Keratinocyte (primary cell): ENCODE measurements at regions not wholly inside any gene's neighbourhood (a gene's known extent, or its start where the extent isn't known, plus 50 kb on each side); places are given as distances from the start of the nearest gene placed in this dataset.

Source experiments
- DNase-seq: peaks from one replicate; pipeline ENCODE4 v3.0.0-alpha.2; 2011; ENCODE audit warnings: low read depth, missing footprints, low spot score
- FAIRE-seq: peaks from 2 replicates; lab custom pipeline; 2011; peaks lifted over from hg19 to GRCh38; lab: Jason Lieb, UNC
- H2AFZ ChIP-seq: 2 replicates; pipeline ENCODE4 v1.6.0; 2012; ENCODE audit warnings: low read length, control low read depth, inconsistent platforms; ENCODE audit not compliant: control insufficient read depth
- H3K27ac ChIP-seq: 2 replicates; pipeline ENCODE4 v1.5.1; 2011; ENCODE audit warnings: low read length; ENCODE audit not compliant: control insufficient read depth, insufficient read depth
- H3K27me3 ChIP-seq: 3 replicates; pipeline ENCODE4 v1.6.0; 2011; ENCODE audit warnings: low read length; ENCODE audit not compliant: control insufficient read depth, insufficient read depth; ENCODE audit errors: extremely low read depth
- H3K36me3 ChIP-seq, 2 experiments: 2 replicates in 1 of 2; 3 replicates in 1 of 2; pipeline ENCODE4 v1.5.1; 2011; ENCODE audit warnings: low read length in 2 of 2, mild to moderate bottlenecking in 1 of 2; ENCODE audit not compliant: control insufficient read depth in 2 of 2, insufficient read depth in 2 of 2; ENCODE audit errors: extremely low read depth in 1 of 2
- H3K4me1 ChIP-seq: 3 replicates; pipeline ENCODE4 v1.5.1; 2011; ENCODE audit warnings: low read length; ENCODE audit not compliant: control insufficient read depth, insufficient read depth; ENCODE audit errors: extremely low read depth
- H3K4me2 ChIP-seq: 3 replicates; pipeline ENCODE4 v1.6.0; 2011; ENCODE audit warnings: low read depth, low read length; ENCODE audit not compliant: control insufficient read depth, insufficient read depth; ENCODE audit errors: extremely low read depth
- H3K4me3 ChIP-seq, 3 experiments: fragments of 200-600 bp in 1 of 3; sonication (generic) in 1 of 3; 2 replicates in 2 of 3; 3 replicates in 1 of 3; pipeline ENCODE4 v1.5.1; 2011 to 2016; ENCODE audit warnings: low read length in 3 of 3, mild to moderate bottlenecking in 3 of 3, control low read depth in 2 of 3, inconsistent platforms in 1 of 3, low read depth in 1 of 3, mixed read lengths in 1 of 3, mixed run types in 1 of 3, moderate library complexity in 1 of 3; ENCODE audit not compliant: control insufficient read depth in 2 of 3, insufficient read depth in 2 of 3; ENCODE audit errors: extremely low read depth in 1 of 3
- H3K79me2 ChIP-seq: 2 replicates; pipeline ENCODE4 v1.6.0; 2012; ENCODE audit warnings: low read length; ENCODE audit not compliant: control insufficient read depth, insufficient read depth
- H3K9ac ChIP-seq: 3 replicates; pipeline ENCODE4 v1.6.0; 2011; ENCODE audit warnings: low read length; ENCODE audit not compliant: control insufficient read depth, insufficient read depth; ENCODE audit errors: extremely low read depth
- H3K9me1 ChIP-seq: 3 replicates; pipeline ENCODE4 v1.6.0; 2011; ENCODE audit warnings: low read length; ENCODE audit not compliant: control insufficient read depth, insufficient read depth; ENCODE audit errors: extremely low read depth
- H3K9me3 ChIP-seq: 2 replicates; pipeline ENCODE4 v1.5.1; 2012; ENCODE audit warnings: low read depth, low read length; ENCODE audit not compliant: control insufficient read depth
- H4K20me1 ChIP-seq: 3 replicates; pipeline ENCODE4 v1.6.0; 2011; ENCODE audit warnings: low read length; ENCODE audit not compliant: control insufficient read depth, insufficient read depth; ENCODE audit errors: extremely low read depth
- EZH2 ChIP-seq: IDR thresholded peaks from one replicate; pipeline ENCODE4 v1.6.1; 2012; ENCODE audit warnings: inconsistent platforms, mild to moderate bottlenecking, low read length, moderate library complexity
- dilution Hi-C: fragments of 300-500 bp; cut with MboI; formaldehyde crosslinking; loops from one replicate; pipeline ENCODE4 v1.7.0; 2020; ENCODE audit warnings: low sequenced_read_pairs; ENCODE audit not compliant: extremely low pct_ligation_motif_present
- TF ChIP-seq, protein P1 (sequence below), 3 experiments: IDR thresholded peaks in 1 of 3; conservative IDR thresholded peaks in 1 of 3; optimal IDR thresholded peaks in 1 of 3; 2 replicates in 2 of 3; 3 replicates in 1 of 3; pipeline versions ENCODE3 to v1.5.1; 2011; ENCODE audit warnings: low read length in 3 of 3, mild to moderate bottlenecking in 3 of 3, moderate library complexity in 2 of 3, control low read depth in 1 of 3, inconsistent platforms in 1 of 3; ENCODE audit not compliant: insufficient read depth in 2 of 3; ENCODE audit errors: extremely low read depth in 1 of 3

DNA sequence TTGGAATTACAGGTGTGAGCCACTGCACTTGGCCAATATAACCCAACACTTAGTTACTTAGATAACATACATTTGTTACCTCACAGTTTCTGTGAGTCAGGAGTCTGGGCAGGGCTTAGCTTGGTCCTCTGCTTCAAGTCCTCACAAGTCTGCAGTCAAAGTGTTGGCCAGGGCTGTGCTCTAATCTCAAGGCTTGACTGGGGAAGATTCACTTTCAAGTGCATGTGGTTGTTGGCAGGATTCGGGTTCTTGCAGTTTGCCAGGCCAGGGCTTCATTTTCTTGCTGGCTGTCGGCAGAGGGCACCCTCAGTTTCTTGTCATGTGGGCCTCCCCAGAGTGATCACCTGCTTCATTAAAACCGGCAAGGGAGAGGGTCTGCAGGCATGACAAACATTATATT is 103.7 kb downstream of the SLC4A3 start:
- no peaks in the 10 kb centered on the region for H3K79me2 ChIP-seq
- no peak for FAIRE-seq
- DNase-seq: no peak
- H3K4me3 ChIP-seq: no peak overlapping the region
- H3K36me3 ChIP-seq: no peaks in the 10 kb centered on the region
- H3K9me3 ChIP-seq: peaks cover 6% of the 10 kb centered on the region
- H3K9me1 ChIP-seq: no peaks in the 10 kb centered on the region
- no peaks in the 10 kb centered on the region for H3K27me3 ChIP-seq
- H4K20me1 ChIP-seq: no peaks in the 10 kb centered on the region
- H3K4me2 ChIP-seq: no peak overlapping the region
- peaks cover 7% of the 10 kb centered on the region for H3K4me1 ChIP-seq
- TF ChIP-seq EZH2: no peak
- TF ChIP-seq, protein P1, sequence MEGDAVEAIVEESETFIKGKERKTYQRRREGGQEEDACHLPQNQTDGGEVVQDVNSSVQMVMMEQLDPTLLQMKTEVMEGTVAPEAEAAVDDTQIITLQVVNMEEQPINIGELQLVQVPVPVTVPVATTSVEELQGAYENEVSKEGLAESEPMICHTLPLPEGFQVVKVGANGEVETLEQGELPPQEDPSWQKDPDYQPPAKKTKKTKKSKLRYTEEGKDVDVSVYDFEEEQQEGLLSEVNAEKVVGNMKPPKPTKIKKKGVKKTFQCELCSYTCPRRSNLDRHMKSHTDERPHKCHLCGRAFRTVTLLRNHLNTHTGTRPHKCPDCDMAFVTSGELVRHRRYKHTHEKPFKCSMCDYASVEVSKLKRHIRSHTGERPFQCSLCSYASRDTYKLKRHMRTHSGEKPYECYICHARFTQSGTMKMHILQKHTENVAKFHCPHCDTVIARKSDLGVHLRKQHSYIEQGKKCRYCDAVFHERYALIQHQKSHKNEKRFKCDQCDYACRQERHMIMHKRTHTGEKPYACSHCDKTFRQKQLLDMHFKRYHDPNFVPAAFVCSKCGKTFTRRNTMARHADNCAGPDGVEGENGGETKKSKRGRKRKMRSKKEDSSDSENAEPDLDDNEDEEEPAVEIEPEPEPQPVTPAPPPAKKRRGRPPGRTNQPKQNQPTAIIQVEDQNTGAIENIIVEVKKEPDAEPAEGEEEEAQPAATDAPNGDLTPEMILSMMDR (optimal IDR thresholded peaks at IDR 0.05 in 1 of 3, IDR thresholded peaks at IDR 0.05 in 1 of 3, conservative IDR thresholded peaks at IDR 0.05 in 1 of 3; ENCODE audit: extremely low read depth in 1 of 3, insufficient read depth in 2 of 3, low read length in 3 of 3): no peak
- H3K27ac ChIP-seq: no peak overlapping the region
- dilution Hi-C loops: no loop called here
- no peak overlapping the region for H3K9ac ChIP-seq
- H2AFZ ChIP-seq: no peak overlapping the region

DNA sequence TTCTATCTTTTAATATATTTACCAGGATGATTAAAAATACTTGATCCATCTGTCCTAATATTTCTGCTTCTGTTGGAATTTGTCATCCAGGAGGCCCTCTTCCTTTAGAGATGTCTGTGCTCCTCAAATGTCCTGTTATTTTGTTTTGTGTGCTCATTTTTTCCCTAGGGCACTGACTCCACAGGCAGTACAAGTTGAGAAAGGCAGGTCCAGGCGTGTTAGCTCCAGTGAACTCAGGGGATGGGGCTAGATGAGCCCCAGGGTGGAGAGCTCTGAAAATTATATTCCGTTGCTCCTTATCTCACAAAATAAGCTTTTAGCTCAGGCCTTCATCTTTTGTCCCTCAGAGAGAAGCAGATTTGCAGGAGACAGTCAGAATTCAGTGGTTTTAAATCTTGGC is 105.7 kb downstream of the SLC4A3 start:
- no peak overlapping the region for H3K4me3 ChIP-seq
- peaks cover 6% of the 10 kb centered on the region for H3K9me3 ChIP-seq
- no peak overlapping the region for H2AFZ ChIP-seq
- peak overlapping the region; percentile 40 for H3K4me2 ChIP-seq
- H3K9me1 ChIP-seq: no peaks in the 10 kb centered on the region
- TF ChIP-seq, protein P1 (optimal IDR thresholded peaks at IDR 0.05 in 1 of 3, IDR thresholded peaks at IDR 0.05 in 1 of 3, conservative IDR thresholded peaks at IDR 0.05 in 1 of 3; ENCODE audit: extremely low read depth in 1 of 3, insufficient read depth in 2 of 3, low read length in 3 of 3): no peak
- TF ChIP-seq EZH2: no peak
- H3K79me2 ChIP-seq: no peaks in the 10 kb centered on the region
- dilution Hi-C loops: no loop called here
- peaks cover 7% of the 10 kb centered on the region for H3K4me1 ChIP-seq
- H3K27me3 ChIP-seq: no peaks in the 10 kb centered on the region
- H3K27ac ChIP-seq: no peak overlapping the region
- FAIRE-seq: peak; percentile 71
- no peak for DNase-seq
- H4K20me1 ChIP-seq: no peaks in the 10 kb centered on the region
- H3K9ac ChIP-seq: no peak overlapping the region
- no peaks in the 10 kb centered on the region for H3K36me3 ChIP-seq
